Endodermal cell (in vitro differentiated cells): ENCODE measurements at regions not wholly inside any gene's neighbourhood (a gene's known extent, or its start where the extent isn't known, plus 50 kb on each side); places are given as distances from the start of the nearest gene placed in this dataset.

Experiments used
- DNase-seq: peaks from one replicate; pipeline ENCODE4 v3.0.0-alpha.2; 2017
- H3K27ac ChIP-seq: 2 replicates; pipeline ENCODE4 v1.5.1; 2013; ENCODE audit warnings: mild to moderate bottlenecking, low read depth, low read length, moderate library complexity
- H3K27me3 ChIP-seq: 2 replicates; pipeline ENCODE4 v1.6.1; 2013; ENCODE audit warnings: mild to moderate bottlenecking, low read length, moderate library complexity; ENCODE audit not compliant: insufficient read depth, control insufficient read depth, poor library complexity, severe bottlenecking
- H3K36me3 ChIP-seq: 2 replicates; pipeline ENCODE4 v1.7.0; 2013; ENCODE audit warnings: mild to moderate bottlenecking, low read length, moderate library complexity; ENCODE audit not compliant: control insufficient read depth, insufficient read depth
- H3K4me1 ChIP-seq: one replicate; pipeline ENCODE4 v1.7.0; 2013; ENCODE audit warnings: low read length; ENCODE audit not compliant: control insufficient read depth, insufficient read depth
- H3K4me3 ChIP-seq: 2 replicates; pipeline ENCODE4 v1.5.1; 2013; ENCODE audit warnings: mild to moderate bottlenecking, low read length, moderate library complexity
- H3K9ac ChIP-seq: 2 replicates; pipeline ENCODE4 v1.6.1; 2013; ENCODE audit warnings: mild to moderate bottlenecking, low read length, moderate library complexity; ENCODE audit not compliant: poor library complexity, severe bottlenecking; ENCODE audit errors: extremely low read depth
- H3K9me3 ChIP-seq: 2 replicates; pipeline ENCODE4 v1.6.1; 2013; ENCODE audit warnings: mild to moderate bottlenecking, low read length, moderate library complexity; ENCODE audit not compliant: control insufficient read depth
- H3K27ac Mint-ChIP-seq: 2 replicates; pipeline ENCODE4 v1.8.0; 2020; ENCODE audit warnings: mixed read lengths
- H3K27me3 Mint-ChIP-seq: 2 replicates; pipeline ENCODE4 v1.8.0; 2021; ENCODE audit warnings: mild to moderate bottlenecking, mixed read lengths; ENCODE audit not compliant: insufficient read depth
- H3K36me3 Mint-ChIP-seq: 2 replicates; pipeline ENCODE4 v1.8.0; 2020; ENCODE audit warnings: low read depth, mixed read lengths
- H3K4me1 Mint-ChIP-seq: 2 replicates; pipeline ENCODE4 v1.8.0; 2020; ENCODE audit warnings: mixed read lengths
- H3K4me3 Mint-ChIP-seq: 2 replicates; pipeline ENCODE4 v1.8.0; 2020; ENCODE audit warnings: mild to moderate bottlenecking, moderate library complexity, mixed read lengths
- H3K9me3 Mint-ChIP-seq: 2 replicates; pipeline ENCODE4 v1.8.0; 2020; ENCODE audit warnings: mild to moderate bottlenecking, mixed read lengths
- WGBS, 2 experiments: methylation state at CpG; one replicate each; pipeline versions ENCODE4 v1.1.5 to v1.1.7; 2013; ENCODE audit warnings: missing lambda C conversion rate in 2 of 2, mixed read lengths in 1 of 2; ENCODE audit not compliant: insufficient coverage in 1 of 2, insufficient read length in 1 of 2; 5-methylcytosine and 5-hydroxymethylcytosine counted together
- TF ChIP-seq, protein P1 (sequence below): fragments of 200-600 bp; sonication (generic); conservative IDR thresholded peaks from 2 replicates; pipeline ENCODE4 v1.5.0; 2021; ENCODE audit warnings: antibody characterized with exemption, mild to moderate bottlenecking

DNA sequence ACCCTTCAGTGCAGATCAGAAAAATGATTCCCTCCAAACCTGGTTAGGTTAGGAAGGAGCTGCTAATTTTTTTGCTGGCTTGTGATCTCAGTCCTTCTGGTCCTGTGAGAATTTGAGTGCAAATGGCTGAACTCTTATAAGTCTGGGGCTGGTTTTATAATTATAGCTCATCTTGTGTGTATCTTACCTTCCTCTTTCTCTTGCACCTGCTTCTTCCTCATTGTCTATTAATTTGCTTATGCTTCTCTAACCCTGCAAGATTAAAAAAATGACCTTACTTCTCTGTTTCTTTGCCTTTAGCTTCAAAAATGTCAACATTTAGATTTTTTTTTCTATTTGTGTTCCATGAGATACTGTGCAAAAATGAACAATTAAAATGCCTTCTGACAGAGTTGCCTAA, 576.2 kb downstream of the DHX35 start:
- Histone ChIP-seq H3K27ac (no peak overlapping the region), H3K4me1 (peaks cover 8% of the 10 kb centered on the region), H3K9me3 (no peaks in the 10 kb centered on the region), H3K9ac (no peak overlapping the region), H3K36me3 (no peaks in the 10 kb centered on the region), H3K27me3 (no peaks in the 10 kb centered on the region), H3K4me3 (no peak overlapping the region)
- Mint-ChIP-seq H3K27me3 (no peaks in the 10 kb centered on the region), H3K4me1 (peaks cover 14% of the 10 kb centered on the region), H3K27ac (no peak overlapping the region), H3K9me3 (no peaks in the 10 kb centered on the region), H3K4me3 (no peak overlapping the region), H3K36me3 (no peaks in the 10 kb centered on the region)
- TF ChIP-seq, protein P1, sequence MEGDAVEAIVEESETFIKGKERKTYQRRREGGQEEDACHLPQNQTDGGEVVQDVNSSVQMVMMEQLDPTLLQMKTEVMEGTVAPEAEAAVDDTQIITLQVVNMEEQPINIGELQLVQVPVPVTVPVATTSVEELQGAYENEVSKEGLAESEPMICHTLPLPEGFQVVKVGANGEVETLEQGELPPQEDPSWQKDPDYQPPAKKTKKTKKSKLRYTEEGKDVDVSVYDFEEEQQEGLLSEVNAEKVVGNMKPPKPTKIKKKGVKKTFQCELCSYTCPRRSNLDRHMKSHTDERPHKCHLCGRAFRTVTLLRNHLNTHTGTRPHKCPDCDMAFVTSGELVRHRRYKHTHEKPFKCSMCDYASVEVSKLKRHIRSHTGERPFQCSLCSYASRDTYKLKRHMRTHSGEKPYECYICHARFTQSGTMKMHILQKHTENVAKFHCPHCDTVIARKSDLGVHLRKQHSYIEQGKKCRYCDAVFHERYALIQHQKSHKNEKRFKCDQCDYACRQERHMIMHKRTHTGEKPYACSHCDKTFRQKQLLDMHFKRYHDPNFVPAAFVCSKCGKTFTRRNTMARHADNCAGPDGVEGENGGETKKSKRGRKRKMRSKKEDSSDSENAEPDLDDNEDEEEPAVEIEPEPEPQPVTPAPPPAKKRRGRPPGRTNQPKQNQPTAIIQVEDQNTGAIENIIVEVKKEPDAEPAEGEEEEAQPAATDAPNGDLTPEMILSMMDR = no peak
- no peak for DNase-seq

DNA sequence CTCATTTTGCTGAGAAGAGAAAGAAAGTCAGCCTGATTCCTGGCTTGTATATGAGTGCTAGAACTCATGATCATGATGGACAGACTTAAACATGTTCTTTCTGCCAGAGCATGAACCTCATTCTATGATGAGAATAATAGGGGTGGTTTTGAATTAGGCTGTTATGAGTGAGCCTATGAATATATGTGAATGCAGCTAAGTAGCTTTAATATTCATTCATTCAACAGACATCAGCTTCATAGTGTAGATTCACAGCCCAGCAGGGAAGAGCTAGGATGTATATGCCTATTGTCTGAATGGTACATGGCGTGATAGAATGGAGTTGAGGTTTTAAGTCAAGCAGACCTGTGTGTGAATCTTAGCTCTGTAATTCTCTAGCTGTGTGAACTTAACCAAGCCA, 573.2 kb downstream of the DHX35 start:
- Mint-ChIP-seq H3K36me3 (no peaks in the 10 kb centered on the region), H3K27ac (no peak overlapping the region), H3K4me3 (no peak overlapping the region), H3K27me3 (peaks cover 23% of the 10 kb centered on the region), H3K4me1 (peaks cover 14% of the 10 kb centered on the region), H3K9me3 (no peaks in the 10 kb centered on the region)
- no peaks in the 10 kb centered on the region for H3K9me3 ChIP-seq
- no peak overlapping the region for H3K4me3 ChIP-seq
- no peak overlapping the region for H3K9ac ChIP-seq
- H3K4me1 ChIP-seq = peaks cover 8% of the 10 kb centered on the region
- TF ChIP-seq, protein P1 = no peak
- no peak overlapping the region for H3K27ac ChIP-seq
- 87% methylated on average over 1 of the region's 1 CpG; no CpG with 5 or more reads in 1 of the 2 experiments for WGBS, 2 experiments
- peaks cover 12% of the 10 kb centered on the region for H3K27me3 ChIP-seq
- no peaks in the 10 kb centered on the region for H3K36me3 ChIP-seq
- DNase-seq = no peak

DNA sequence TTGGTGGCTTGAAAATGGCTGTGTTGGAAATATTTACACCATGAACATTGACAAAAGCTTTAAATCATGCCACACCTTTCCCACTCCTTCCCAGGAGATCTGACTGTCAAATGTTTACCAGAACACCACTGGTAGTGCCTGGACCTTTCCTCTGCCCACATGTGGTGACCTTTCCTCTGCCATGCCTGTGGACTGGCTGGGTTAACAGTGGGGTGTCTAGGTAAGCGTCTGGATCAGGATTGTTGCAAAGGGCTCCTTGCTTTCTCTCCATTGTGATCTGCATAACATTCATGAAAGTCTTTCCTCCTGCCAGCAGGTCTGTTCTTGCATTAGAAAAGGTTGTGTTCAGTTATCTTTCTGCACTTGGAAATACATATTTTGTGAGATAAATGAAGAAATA, 572.7 kb downstream of the DHX35 start:
- H3K9me3 Mint-ChIP-seq = no peaks in the 10 kb centered on the region
- H3K27me3 ChIP-seq = peaks cover 12% of the 10 kb centered on the region
- no peak overlapping the region for H3K27ac Mint-ChIP-seq
- no peak overlapping the region for H3K4me3 Mint-ChIP-seq
- WGBS, 2 experiments = 36% methylated on average over 1 of the region's 1 CpG; no CpG with 5 or more reads in 1 of the 2 experiments
- DNase-seq = peak; percentile 53
- no peak overlapping the region for H3K9ac ChIP-seq
- no peaks in the 10 kb centered on the region for H3K36me3 ChIP-seq
- no peaks in the 10 kb centered on the region for H3K36me3 Mint-ChIP-seq
- H3K27ac ChIP-seq = no peak overlapping the region
- no peak overlapping the region for H3K4me3 ChIP-seq
- peaks cover 24% of the 10 kb centered on the region for H3K27me3 Mint-ChIP-seq
- peaks cover 14% of the 10 kb centered on the region for H3K4me1 Mint-ChIP-seq
- TF ChIP-seq, protein P1 = no peak
- no peaks in the 10 kb centered on the region for H3K9me3 ChIP-seq
- peaks cover 8% of the 10 kb centered on the region for H3K4me1 ChIP-seq
